GM23338 (cell line): ENCODE measurements at regions not wholly inside any gene's neighbourhood (a gene's known extent, or its start where the extent isn't known, plus 50 kb on each side); places are given as distances from the start of the nearest gene placed in this dataset.

Source experiments
- EZH2 ChIP-seq: fragments of 200-600 bp; sonication (generic); IDR thresholded peaks from one replicate; pipeline ENCODE4 v1.8.0; 2017; ENCODE audit warnings: antibody characterized with exemption, mild to moderate bottlenecking, low read depth; ENCODE audit not compliant: unreplicated experiment
- EZH2phosphoT487 ChIP-seq: fragments of 200-600 bp; sonication (generic); IDR thresholded peaks from one replicate; pipeline ENCODE4 v1.8.1; 2018; ENCODE audit warnings: antibody characterized with exemption; ENCODE audit not compliant: unreplicated experiment
- JUNB ChIP-seq: IDR thresholded peaks from one replicate; pipeline ENCODE4 v1.6.1; 2016; ENCODE audit warnings: antibody characterized with exemption; ENCODE audit not compliant: unreplicated experiment
- NANOG ChIP-seq: IDR thresholded peaks from 2 replicates; pipeline ENCODE4 v1.6.1; 2016; ENCODE audit warnings: antibody characterized with exemption, borderline replicate concordance
- POLR2AphosphoS5 ChIP-seq: IDR thresholded peaks from 2 replicates; pipeline ENCODE4 v1.6.1; 2016; ENCODE audit warnings: antibody characterized with exemption, low read depth
- STAT1 ChIP-seq: IDR thresholded peaks from one replicate; pipeline ENCODE4 v1.6.1; 2016; ENCODE audit warnings: antibody characterized with exemption; ENCODE audit not compliant: unreplicated experiment
- ZNF114 ChIP-seq: fragments of 250-450 bp; sonication (Bioruptor Pico); IDR thresholded peaks from 2 replicates; pipeline ENCODE4 v1.5.0; 2020; ENCODE audit warnings: mild to moderate bottlenecking, moderate library complexity
- ZNF331 ChIP-seq: fragments of 250-450 bp; sonication (Bioruptor Pico); IDR thresholded peaks from 2 replicates; pipeline ENCODE4 v1.5.0; 2020; ENCODE audit warnings: low read depth, mild to moderate bottlenecking, moderate library complexity
- TF ChIP-seq, protein P1 (sequence below): fragments of 250-450 bp; sonication (Bioruptor Pico); IDR thresholded peaks from 2 replicates; pipeline ENCODE4 v1.5.0; 2020; ENCODE audit warnings: mild to moderate bottlenecking, moderate library complexity
- TF ChIP-seq, protein P2 (sequence below), 2 experiments: fragments of 200-600 bp in 1 of 2; sonication (generic) in 1 of 2; conservative IDR thresholded peaks; 2 replicates each; pipeline versions ENCODE4 v1.5.1 to v1.6.1; 2016 to 2017; ENCODE audit warnings: antibody characterized with exemption in 2 of 2, low read depth in 2 of 2, mild to moderate bottlenecking in 2 of 2, moderate library complexity in 1 of 2
- TF ChIP-seq, protein P3 (sequence below): IDR thresholded peaks from one replicate; pipeline ENCODE4 v1.6.1; 2018; ENCODE audit warnings: antibody characterized with exemption; ENCODE audit not compliant: unreplicated experiment

DNA sequence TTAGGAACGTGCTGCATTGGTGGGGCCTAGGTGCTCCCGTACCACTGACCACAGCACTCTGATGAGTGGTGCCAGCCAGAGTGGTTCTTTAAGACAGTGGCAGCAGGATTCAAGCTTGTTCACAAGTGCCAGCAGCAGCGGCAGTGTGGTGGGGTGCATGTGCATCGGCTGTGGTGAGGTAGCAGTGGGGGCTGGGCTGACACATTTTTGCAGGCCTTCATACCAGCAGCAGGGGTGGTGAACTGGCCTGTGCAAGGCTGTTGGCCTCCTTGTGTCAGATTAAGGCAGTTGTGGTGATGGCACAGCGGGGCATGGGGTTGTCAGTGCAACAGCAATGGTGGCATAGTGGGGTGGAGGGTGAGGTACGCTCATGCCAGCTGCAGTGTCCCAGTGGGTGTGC is 131.4 kb downstream of the PABPC4L start (continued):
- TF ChIP-seq, protein P1, sequence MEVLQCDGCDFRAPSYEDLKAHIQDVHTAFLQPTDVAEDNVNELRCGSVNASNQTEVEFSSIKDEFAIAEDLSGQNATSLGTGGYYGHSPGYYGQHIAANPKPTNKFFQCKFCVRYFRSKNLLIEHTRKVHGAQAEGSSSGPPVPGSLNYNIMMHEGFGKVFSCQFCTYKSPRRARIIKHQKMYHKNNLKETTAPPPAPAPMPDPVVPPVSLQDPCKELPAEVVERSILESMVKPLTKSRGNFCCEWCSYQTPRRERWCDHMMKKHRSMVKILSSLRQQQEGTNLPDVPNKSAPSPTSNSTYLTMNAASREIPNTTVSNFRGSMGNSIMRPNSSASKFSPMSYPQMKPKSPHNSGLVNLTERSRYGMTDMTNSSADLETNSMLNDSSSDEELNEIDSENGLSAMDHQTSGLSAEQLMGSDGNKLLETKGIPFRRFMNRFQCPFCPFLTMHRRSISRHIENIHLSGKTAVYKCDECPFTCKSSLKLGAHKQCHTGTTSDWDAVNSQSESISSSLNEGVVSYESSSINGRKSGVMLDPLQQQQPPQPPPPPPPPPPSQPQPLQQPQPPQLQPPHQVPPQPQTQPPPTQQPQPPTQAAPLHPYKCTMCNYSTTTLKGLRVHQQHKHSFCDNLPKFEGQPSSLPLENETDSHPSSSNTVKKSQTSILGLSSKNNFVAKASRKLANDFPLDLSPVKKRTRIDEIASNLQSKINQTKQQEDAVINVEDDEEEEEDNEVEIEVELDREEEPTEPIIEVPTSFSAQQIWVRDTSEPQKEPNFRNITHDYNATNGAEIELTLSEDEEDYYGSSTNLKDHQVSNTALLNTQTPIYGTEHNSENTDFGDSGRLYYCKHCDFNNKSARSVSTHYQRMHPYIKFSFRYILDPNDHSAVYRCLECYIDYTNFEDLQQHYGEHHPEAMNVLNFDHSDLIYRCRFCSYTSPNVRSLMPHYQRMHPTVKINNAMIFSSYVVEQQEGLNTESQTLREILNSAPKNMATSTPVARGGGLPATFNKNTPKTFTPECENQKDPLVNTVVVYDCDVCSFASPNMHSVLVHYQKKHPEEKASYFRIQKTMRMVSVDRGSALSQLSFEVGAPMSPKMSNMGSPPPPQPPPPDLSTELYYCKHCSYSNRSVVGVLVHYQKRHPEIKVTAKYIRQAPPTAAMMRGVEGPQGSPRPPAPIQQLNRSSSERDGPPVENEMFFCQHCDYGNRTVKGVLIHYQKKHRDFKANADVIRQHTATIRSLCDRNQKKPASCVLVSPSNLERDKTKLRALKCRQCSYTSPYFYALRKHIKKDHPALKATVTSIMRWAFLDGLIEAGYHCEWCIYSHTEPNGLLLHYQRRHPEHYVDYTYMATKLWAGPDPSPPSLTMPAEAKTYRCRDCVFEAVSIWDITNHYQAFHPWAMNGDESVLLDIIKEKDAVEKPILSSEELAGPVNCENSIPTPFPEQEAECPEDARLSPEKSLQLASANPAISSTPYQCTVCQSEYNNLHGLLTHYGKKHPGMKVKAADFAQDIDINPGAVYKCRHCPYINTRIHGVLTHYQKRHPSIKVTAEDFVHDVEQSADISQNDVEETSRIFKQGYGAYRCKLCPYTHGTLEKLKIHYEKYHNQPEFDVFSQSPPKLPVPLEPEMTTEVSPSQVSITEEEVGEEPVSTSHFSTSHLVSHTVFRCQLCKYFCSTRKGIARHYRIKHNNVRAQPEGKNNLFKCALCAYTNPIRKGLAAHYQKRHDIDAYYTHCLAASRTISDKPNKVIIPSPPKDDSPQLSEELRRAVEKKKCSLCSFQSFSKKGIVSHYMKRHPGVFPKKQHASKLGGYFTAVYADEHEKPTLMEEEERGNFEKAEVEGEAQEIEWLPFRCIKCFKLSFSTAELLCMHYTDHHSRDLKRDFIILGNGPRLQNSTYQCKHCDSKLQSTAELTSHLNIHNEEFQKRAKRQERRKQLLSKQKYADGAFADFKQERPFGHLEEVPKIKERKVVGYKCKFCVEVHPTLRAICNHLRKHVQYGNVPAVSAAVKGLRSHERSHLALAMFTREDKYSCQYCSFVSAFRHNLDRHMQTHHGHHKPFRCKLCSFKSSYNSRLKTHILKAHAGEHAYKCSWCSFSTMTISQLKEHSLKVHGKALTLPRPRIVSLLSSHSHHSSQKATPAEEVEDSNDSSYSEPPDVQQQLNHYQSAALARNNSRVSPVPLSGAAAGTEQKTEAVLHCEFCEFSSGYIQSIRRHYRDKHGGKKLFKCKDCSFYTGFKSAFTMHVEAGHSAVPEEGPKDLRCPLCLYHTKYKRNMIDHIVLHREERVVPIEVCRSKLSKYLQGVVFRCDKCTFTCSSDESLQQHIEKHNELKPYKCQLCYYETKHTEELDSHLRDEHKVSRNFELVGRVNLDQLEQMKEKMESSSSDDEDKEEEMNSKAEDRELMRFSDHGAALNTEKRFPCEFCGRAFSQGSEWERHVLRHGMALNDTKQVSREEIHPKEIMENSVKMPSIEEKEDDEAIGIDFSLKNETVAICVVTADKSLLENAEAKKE, result no peak
- no peak for TF ChIP-seq POLR2AphosphoS5
- no peak for TF ChIP-seq STAT1
- TF ChIP-seq NANOG, result no peak
- TF ChIP-seq ZNF331, result no peak
- TF ChIP-seq ZNF114 (CRISPR knock-in tag), result no peak
- no peak for TF ChIP-seq JUNB
- TF ChIP-seq, protein P2, sequence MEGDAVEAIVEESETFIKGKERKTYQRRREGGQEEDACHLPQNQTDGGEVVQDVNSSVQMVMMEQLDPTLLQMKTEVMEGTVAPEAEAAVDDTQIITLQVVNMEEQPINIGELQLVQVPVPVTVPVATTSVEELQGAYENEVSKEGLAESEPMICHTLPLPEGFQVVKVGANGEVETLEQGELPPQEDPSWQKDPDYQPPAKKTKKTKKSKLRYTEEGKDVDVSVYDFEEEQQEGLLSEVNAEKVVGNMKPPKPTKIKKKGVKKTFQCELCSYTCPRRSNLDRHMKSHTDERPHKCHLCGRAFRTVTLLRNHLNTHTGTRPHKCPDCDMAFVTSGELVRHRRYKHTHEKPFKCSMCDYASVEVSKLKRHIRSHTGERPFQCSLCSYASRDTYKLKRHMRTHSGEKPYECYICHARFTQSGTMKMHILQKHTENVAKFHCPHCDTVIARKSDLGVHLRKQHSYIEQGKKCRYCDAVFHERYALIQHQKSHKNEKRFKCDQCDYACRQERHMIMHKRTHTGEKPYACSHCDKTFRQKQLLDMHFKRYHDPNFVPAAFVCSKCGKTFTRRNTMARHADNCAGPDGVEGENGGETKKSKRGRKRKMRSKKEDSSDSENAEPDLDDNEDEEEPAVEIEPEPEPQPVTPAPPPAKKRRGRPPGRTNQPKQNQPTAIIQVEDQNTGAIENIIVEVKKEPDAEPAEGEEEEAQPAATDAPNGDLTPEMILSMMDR (conservative IDR thresholded peaks at IDR 0.05; ENCODE audit: low read depth in 2 of 2), result no peak
- TF ChIP-seq, protein P3, sequence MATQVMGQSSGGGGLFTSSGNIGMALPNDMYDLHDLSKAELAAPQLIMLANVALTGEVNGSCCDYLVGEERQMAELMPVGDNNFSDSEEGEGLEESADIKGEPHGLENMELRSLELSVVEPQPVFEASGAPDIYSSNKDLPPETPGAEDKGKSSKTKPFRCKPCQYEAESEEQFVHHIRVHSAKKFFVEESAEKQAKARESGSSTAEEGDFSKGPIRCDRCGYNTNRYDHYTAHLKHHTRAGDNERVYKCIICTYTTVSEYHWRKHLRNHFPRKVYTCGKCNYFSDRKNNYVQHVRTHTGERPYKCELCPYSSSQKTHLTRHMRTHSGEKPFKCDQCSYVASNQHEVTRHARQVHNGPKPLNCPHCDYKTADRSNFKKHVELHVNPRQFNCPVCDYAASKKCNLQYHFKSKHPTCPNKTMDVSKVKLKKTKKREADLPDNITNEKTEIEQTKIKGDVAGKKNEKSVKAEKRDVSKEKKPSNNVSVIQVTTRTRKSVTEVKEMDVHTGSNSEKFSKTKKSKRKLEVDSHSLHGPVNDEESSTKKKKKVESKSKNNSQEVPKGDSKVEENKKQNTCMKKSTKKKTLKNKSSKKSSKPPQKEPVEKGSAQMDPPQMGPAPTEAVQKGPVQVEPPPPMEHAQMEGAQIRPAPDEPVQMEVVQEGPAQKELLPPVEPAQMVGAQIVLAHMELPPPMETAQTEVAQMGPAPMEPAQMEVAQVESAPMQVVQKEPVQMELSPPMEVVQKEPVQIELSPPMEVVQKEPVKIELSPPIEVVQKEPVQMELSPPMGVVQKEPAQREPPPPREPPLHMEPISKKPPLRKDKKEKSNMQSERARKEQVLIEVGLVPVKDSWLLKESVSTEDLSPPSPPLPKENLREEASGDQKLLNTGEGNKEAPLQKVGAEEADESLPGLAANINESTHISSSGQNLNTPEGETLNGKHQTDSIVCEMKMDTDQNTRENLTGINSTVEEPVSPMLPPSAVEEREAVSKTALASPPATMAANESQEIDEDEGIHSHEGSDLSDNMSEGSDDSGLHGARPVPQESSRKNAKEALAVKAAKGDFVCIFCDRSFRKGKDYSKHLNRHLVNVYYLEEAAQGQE, result no peak
- no peak for TF ChIP-seq EZH2phosphoT487
- TF ChIP-seq EZH2, result no peak
